Liver (tissue), 3 donors: ENCODE measurements at regions not wholly inside any gene's neighbourhood (a gene's known extent, or its start where the extent isn't known, plus 50 kb on each side); places are given as distances from the start of the nearest gene placed in this dataset.

Source experiments
- EGR1 ChIP-seq, 2 donors: IDR thresholded peaks; 2 replicates each; pipeline ENCODE4 v1.6.1; 2016 to 2018; ENCODE audit warnings: antibody characterized with exemption in 2 of 2, low read depth in 2 of 2
- FOXA1 ChIP-seq: IDR thresholded peaks from 2 replicates; pipeline ENCODE4 v1.6.1; 2016; ENCODE audit warnings: antibody characterized with exemption
- GABPA ChIP-seq, 2 donors: IDR thresholded peaks in 1 of 2; conservative IDR thresholded peaks in 1 of 2; 2 replicates each; pipeline ENCODE4 v1.6.1; 2016; ENCODE audit warnings: antibody characterized with exemption in 2 of 2, mild to moderate bottlenecking in 1 of 2, moderate library complexity in 1 of 2
- JUND ChIP-seq, 2 donors: IDR thresholded peaks; 2 replicates each; pipeline ENCODE4 v1.6.1; 2016; ENCODE audit warnings: antibody characterized with exemption in 2 of 2
- RXRA ChIP-seq, 2 donors: IDR thresholded peaks; 2 replicates each; pipeline ENCODE4 v1.6.1; 2017 to 2018; ENCODE audit warnings: antibody characterized with exemption in 2 of 2, mild to moderate bottlenecking in 1 of 2
- SP1 ChIP-seq: IDR thresholded peaks from 2 replicates; pipeline ENCODE4 v1.6.1; 2018; ENCODE audit warnings: antibody characterized with exemption, mild to moderate bottlenecking
- TAF1 ChIP-seq: conservative IDR thresholded peaks from 2 replicates; pipeline ENCODE4 v1.6.1; 2016; ENCODE audit warnings: antibody characterized with exemption, mild to moderate bottlenecking
- YY1 ChIP-seq: IDR thresholded peaks from 2 replicates; pipeline ENCODE4 v1.6.1; 2016; ENCODE audit warnings: antibody characterized with exemption, mild to moderate bottlenecking
- TF ChIP-seq, protein P1 (sequence below): IDR thresholded peaks from 2 replicates; pipeline ENCODE4 v1.6.1; 2016; ENCODE audit warnings: antibody characterized with exemption
- TF ChIP-seq, protein P2 (sequence below): fragments of 150-350 bp; IDR thresholded peaks from 2 replicates; pipeline ENCODE4 v1.5.1; 2017; ENCODE audit warnings: improper control_type of control experiment, low read depth, low read length; ENCODE audit not compliant: missing input control
- TF ChIP-seq, protein P3 (sequence below): IDR thresholded peaks from 2 replicates; pipeline ENCODE4 v1.6.1; 2016; ENCODE audit warnings: antibody characterized with exemption
- TF ChIP-seq, protein P4 (sequence below): IDR thresholded peaks from 2 replicates; pipeline ENCODE4 v1.6.1; 2016; ENCODE audit warnings: antibody characterized with exemption, mild to moderate bottlenecking
- donor health status: healthy.
- donor health status: healthy.

DNA sequence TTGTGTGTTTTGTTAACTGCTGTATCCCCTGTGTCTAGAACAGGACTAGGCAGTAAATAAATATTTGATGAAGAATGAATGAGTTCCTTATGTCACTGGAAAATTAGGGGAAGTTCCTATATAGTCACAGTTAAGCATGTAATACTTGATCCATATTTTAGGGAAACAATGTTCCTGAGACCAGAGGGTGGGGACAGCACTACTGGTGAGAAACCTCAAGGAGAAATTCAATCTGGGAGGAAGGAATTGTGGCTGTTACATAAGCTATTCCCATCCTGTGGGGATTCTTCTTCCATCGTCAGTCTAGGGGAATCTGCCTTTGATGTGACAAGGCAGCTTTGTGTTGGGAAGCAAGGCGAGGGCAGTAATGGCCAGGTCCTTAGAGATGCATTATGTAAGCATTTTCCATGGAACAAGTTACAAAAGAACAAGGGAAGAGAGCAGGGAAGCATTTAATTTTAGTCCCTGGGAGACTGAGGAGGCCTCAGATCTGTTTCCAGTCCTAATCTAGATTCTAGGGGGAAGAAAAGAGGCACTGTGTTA lies 219.3 kb upstream of the TTC14 start:
- TF ChIP-seq, protein P1, sequence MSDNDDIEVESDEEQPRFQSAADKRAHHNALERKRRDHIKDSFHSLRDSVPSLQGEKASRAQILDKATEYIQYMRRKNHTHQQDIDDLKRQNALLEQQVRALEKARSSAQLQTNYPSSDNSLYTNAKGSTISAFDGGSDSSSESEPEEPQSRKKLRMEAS: no peak
- TF ChIP-seq, protein P2, sequence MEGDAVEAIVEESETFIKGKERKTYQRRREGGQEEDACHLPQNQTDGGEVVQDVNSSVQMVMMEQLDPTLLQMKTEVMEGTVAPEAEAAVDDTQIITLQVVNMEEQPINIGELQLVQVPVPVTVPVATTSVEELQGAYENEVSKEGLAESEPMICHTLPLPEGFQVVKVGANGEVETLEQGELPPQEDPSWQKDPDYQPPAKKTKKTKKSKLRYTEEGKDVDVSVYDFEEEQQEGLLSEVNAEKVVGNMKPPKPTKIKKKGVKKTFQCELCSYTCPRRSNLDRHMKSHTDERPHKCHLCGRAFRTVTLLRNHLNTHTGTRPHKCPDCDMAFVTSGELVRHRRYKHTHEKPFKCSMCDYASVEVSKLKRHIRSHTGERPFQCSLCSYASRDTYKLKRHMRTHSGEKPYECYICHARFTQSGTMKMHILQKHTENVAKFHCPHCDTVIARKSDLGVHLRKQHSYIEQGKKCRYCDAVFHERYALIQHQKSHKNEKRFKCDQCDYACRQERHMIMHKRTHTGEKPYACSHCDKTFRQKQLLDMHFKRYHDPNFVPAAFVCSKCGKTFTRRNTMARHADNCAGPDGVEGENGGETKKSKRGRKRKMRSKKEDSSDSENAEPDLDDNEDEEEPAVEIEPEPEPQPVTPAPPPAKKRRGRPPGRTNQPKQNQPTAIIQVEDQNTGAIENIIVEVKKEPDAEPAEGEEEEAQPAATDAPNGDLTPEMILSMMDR: no peak
- TF ChIP-seq FOXA1: no peak
- TF ChIP-seq EGR1 (IDR thresholded peaks at IDR 0.05; ENCODE audit: low read depth in 2 of 2): no peak
- no peak for TF ChIP-seq GABPA (IDR thresholded peaks at IDR 0.05 in 1 of 2, conservative IDR thresholded peaks at IDR 0.05 in 1 of 2)
- TF ChIP-seq, protein P3, sequence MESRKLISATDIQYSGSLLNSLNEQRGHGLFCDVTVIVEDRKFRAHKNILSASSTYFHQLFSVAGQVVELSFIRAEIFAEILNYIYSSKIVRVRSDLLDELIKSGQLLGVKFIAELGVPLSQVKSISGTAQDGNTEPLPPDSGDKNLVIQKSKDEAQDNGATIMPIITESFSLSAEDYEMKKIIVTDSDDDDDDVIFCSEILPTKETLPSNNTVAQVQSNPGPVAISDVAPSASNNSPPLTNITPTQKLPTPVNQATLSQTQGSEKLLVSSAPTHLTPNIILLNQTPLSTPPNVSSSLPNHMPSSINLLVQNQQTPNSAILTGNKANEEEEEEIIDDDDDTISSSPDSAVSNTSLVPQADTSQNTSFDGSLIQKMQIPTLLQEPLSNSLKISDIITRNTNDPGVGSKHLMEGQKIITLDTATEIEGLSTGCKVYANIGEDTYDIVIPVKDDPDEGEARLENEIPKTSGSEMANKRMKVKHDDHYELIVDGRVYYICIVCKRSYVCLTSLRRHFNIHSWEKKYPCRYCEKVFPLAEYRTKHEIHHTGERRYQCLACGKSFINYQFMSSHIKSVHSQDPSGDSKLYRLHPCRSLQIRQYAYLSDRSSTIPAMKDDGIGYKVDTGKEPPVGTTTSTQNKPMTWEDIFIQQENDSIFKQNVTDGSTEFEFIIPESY: no peak
- TF ChIP-seq RXRA (IDR thresholded peaks at IDR 0.05): no peak
- TF ChIP-seq, protein P4, sequence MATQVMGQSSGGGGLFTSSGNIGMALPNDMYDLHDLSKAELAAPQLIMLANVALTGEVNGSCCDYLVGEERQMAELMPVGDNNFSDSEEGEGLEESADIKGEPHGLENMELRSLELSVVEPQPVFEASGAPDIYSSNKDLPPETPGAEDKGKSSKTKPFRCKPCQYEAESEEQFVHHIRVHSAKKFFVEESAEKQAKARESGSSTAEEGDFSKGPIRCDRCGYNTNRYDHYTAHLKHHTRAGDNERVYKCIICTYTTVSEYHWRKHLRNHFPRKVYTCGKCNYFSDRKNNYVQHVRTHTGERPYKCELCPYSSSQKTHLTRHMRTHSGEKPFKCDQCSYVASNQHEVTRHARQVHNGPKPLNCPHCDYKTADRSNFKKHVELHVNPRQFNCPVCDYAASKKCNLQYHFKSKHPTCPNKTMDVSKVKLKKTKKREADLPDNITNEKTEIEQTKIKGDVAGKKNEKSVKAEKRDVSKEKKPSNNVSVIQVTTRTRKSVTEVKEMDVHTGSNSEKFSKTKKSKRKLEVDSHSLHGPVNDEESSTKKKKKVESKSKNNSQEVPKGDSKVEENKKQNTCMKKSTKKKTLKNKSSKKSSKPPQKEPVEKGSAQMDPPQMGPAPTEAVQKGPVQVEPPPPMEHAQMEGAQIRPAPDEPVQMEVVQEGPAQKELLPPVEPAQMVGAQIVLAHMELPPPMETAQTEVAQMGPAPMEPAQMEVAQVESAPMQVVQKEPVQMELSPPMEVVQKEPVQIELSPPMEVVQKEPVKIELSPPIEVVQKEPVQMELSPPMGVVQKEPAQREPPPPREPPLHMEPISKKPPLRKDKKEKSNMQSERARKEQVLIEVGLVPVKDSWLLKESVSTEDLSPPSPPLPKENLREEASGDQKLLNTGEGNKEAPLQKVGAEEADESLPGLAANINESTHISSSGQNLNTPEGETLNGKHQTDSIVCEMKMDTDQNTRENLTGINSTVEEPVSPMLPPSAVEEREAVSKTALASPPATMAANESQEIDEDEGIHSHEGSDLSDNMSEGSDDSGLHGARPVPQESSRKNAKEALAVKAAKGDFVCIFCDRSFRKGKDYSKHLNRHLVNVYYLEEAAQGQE: no peak
- no peak for TF ChIP-seq SP1
- TF ChIP-seq JUND (IDR thresholded peaks at IDR 0.05): no peak
- no peak for TF ChIP-seq YY1
- TF ChIP-seq TAF1: no peak
